Sigmoid colon (tissue), 6 donors: ENCODE measurements at regions not wholly inside any gene's neighbourhood (a gene's known extent, or its start where the extent isn't known, plus 50 kb on each side); places are given as distances from the start of the nearest gene placed in this dataset.

Experiments used
- DNase-seq: peaks from one replicate; pipeline ENCODE4 v3.0.0-alpha.2; 2019
- H3K27ac ChIP-seq, 4 donors: fragments of 200-600 bp; sonication (generic); one replicate each; pipeline ENCODE4 v1.5.1; 2016 to 2019; ENCODE audit warnings: mild to moderate bottlenecking in 1 of 4
- H3K27me3 ChIP-seq, 3 donors: fragments of 200-600 bp; sonication (generic); one replicate each; pipeline ENCODE4 v1.5.1; 2019; ENCODE audit warnings: mild to moderate bottlenecking in 1 of 3
- H3K36me3 ChIP-seq, 4 donors: fragments of 200-600 bp; sonication (generic); one replicate each; pipeline ENCODE4 v1.5.1; 2016 to 2019
- H3K4me1 ChIP-seq, 4 donors: fragments of 200-600 bp; sonication (generic); one replicate each; pipeline ENCODE4 v1.5.1; 2017 to 2019
- H3K4me3 ChIP-seq, 4 donors: fragments of 200-600 bp; sonication (generic); one replicate each; pipeline ENCODE4 v1.5.1; 2017 to 2019; ENCODE audit warnings: mild to moderate bottlenecking in 2 of 4, moderate library complexity in 1 of 4
- H3K9me3 ChIP-seq, 4 donors: fragments of 200-600 bp in 3 of 4; sonication (generic) in 3 of 4; one replicate each; pipeline versions ENCODE4 v1.5.1 to v1.6.1; 2013 to 2019
- EP300 ChIP-seq, 4 donors: sonication (generic); formaldehyde crosslinking; IDR thresholded peaks; one replicate each; pipeline ENCODE4 v1.6.1; 2017; ENCODE audit warnings: antibody characterized with exemption in 4 of 4
- POLR2A ChIP-seq, 2 donors: fragments of 450-650 bp; IDR thresholded peaks; one replicate each; pipeline ENCODE4 v1.6.1; 2016; ENCODE audit warnings: antibody characterized with exemption in 2 of 2, mild to moderate bottlenecking in 2 of 2, moderate library complexity in 2 of 2
- POLR2AphosphoS5 ChIP-seq, 4 donors: sonication (generic); formaldehyde crosslinking; IDR thresholded peaks; one replicate each; pipeline ENCODE4 v1.6.1; 2017; ENCODE audit warnings: antibody characterized with exemption in 4 of 4
- WGBS, 2 donors: extraction: QIAGEN DNeasy Blood & Tissue Kit; methylation state at CpG; one replicate each; pipeline ENCODE4 v1.1.7; 2013; 5-methylcytosine and 5-hydroxymethylcytosine counted together
- intact Hi-C: fragments of 100-400 bp; cut with DNase I; formaldehyde crosslinking; loops from one replicate; pipeline ENCODE4 v1.15.1; 2023
- TF ChIP-seq, protein P1 (sequence below), 4 experiments: fragments of 450-650 bp in 3 of 4; fragments of 200-600 bp in 1 of 4; IDR thresholded peaks; one replicate each; pipeline ENCODE4 v1.5.1; 2016 to 2019; ENCODE audit warnings: antibody characterized with exemption in 4 of 4, mild to moderate bottlenecking in 3 of 4, moderate library complexity in 2 of 4
- donor health status: healthy with polysubstance abuse.
- donor health status: healthy.

DNA sequence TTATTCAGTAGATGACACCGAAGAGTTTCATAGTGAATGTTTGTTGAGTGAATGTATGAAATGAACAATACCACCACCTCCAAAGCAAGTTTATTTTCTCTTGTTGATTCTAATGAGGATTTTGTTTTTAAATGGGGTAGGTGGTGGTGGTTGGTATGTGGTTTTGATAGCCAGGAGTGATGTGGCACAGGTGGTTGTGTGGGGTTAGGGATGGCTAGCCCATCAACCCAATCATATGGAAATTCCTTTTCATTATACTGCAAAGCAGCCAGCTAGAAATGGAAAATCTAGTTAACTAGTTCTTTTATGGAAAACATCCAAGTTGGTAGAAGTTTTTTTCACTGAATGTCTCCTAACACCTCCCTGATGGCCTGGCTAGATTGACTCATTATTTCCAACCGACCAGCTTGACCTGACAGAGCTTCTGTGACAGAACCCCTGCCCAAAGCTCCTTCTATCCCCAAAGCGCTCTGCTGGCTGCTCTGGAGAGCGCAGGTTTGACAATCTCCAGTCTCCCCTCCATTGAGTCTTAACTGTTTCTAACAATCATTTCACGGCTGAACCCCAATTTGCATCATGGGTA is 376.9 kb downstream of the MTX2 start:
- TF ChIP-seq POLR2A (IDR thresholded peaks at IDR 0.05) (no peak), POLR2AphosphoS5 (IDR thresholded peaks at IDR 0.05) (no peak)
- no peaks in the 10 kb centered on the region for H3K36me3 ChIP-seq
- intact Hi-C loops: no loop called here
- H3K4me3 ChIP-seq: no peak overlapping the region
- peaks cover 0 to 4% (median 0%) of the 10 kb centered on the region in 3 donors for H3K27me3 ChIP-seq
- H3K4me1 ChIP-seq: no peaks in the 10 kb centered on the region
- 89 to 95% methylated on average over 5 of the region's 5 CpGs for WGBS, 2 donors
- no peak for DNase-seq
- H3K27ac ChIP-seq: no peak overlapping the region
- no peaks in the 10 kb centered on the region for H3K9me3 ChIP-seq

DNA sequence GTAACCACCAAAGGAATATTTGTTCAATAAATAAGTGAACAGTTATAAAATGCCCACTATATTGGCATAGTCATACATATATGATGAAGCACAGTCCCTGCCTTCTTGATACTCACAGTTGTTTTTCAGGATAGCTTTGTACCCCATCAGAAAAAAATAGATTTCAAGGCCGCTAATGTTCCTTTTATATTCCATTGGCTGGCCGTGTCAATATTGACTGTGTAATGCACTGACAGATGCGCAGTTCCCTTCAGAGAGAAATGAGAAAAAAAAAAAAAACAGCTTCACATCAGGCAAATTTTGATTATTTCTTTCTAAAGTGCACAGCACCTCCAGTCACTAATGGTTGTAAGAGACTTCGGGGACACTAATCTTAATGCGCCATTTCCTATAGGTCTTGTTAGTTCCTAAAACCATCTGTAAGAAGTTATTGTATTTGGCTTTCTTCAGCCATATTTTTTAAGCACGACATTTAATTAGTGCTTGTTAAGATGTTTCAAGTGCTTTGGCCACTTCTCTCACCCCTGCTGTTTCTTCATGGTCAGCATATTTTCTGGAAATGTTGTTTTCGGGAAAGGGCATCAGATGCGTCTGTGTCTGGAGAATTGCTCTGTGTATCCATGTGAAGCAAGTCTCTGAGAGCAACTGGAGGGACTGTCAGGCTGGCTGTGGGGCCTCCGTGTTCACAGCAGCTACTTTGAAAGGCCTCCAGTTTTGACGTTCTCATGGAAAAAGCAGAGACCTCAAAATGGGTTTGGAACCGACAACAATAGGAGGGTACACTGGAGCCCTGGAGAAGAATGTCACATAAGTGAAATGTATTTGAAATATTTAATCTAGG is 378.3 kb downstream of the MTX2 start:
- DNase-seq: no peak
- Histone ChIP-seq H3K27ac (no peak overlapping the region), H3K36me3 (no peaks in the 10 kb centered on the region), H3K4me1 (no peaks in the 10 kb centered on the region), H3K9me3 (no peaks in the 10 kb centered on the region), H3K27me3 (peaks cover 0 to 4% (median 0%) of the 10 kb centered on the region in 3 donors), H3K4me3 (no peak overlapping the region)
- TF ChIP-seq, protein P1, sequence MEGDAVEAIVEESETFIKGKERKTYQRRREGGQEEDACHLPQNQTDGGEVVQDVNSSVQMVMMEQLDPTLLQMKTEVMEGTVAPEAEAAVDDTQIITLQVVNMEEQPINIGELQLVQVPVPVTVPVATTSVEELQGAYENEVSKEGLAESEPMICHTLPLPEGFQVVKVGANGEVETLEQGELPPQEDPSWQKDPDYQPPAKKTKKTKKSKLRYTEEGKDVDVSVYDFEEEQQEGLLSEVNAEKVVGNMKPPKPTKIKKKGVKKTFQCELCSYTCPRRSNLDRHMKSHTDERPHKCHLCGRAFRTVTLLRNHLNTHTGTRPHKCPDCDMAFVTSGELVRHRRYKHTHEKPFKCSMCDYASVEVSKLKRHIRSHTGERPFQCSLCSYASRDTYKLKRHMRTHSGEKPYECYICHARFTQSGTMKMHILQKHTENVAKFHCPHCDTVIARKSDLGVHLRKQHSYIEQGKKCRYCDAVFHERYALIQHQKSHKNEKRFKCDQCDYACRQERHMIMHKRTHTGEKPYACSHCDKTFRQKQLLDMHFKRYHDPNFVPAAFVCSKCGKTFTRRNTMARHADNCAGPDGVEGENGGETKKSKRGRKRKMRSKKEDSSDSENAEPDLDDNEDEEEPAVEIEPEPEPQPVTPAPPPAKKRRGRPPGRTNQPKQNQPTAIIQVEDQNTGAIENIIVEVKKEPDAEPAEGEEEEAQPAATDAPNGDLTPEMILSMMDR (IDR thresholded peaks at IDR 0.05): no peak
- TF ChIP-seq POLR2AphosphoS5 (IDR thresholded peaks at IDR 0.05): no peak
- no peak for TF ChIP-seq POLR2A (IDR thresholded peaks at IDR 0.05)
- no peak for TF ChIP-seq EP300 (IDR thresholded peaks at IDR 0.05)
- intact Hi-C loops: no loop called here
- 88 to 89% methylated on average over 11 of the region's 11 CpGs for whole genome bisulfite sequencing, 2 donors

DNA sequence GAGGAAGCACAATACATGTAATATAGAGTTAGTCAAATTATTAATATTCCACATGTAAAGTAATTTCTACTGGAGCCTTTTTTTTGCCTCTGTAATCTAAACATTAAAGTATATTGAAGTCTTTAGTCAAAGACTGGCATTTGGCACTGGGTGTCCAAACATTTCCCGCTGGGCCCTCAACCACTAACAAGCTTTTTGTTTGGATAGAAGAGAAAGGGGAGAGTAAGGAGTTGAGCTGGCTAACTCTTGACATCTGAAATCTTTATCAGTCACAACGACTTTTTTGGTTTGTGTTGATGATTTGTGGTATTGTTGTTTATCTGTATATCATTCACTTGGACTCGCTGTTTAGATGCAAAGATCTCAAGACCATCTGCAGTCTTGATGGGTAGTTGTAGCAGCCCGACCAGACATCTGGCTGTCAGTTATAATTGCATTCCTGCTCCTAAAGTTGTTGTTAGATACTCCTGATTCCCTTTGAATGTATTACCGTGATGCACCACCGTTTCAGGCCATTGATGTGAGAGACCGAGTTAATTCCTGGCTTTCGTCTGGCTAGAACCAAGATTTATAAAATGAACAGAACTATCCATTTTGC is 379.6 kb downstream of the MTX2 start:
- 80% methylated on average over 8 of the region's 8 CpGs for WGBS, 2 donors

DNA sequence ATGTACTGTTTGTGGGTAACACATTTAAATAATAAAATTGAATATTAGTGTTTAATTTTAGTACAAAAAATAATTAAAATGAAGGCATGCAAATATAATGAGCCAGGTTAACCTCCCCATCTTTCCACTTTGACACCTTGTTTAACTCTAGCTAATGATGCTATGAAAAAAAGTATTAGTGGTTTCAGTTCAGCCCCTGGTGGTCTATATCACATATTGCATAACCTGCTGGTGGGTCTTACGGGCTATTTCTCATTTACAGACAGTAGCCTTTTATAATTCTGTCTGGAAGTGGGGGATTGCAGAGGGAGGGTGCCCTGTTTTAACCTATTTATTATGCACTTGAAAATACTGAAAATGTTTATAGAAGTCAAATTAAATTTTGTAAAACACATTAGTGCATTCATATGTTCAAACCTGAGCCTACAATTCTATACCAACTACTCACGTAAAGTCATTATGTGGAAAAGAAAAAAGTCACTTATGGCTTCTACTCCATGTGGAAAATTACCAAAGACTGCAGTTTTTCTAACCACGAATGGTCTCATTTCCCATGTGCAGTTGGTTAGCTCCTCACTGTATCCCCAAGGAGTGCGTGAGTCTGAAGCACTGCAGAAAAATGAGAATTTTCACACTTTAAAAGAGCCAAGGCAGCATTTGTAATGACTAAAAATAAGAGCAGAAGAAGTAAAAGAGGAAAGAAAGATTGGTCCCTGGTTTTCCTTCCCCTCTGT is 381.0 kb downstream of the MTX2 start:
- Histone ChIP-seq H3K27me3 (peaks cover 0 to 4% (median 0%) of the 10 kb centered on the region in 3 donors), H3K4me1 (peaks cover 0 to 12% (median 5%) of the 10 kb centered on the region in 4 donors), H3K9me3 (no peaks in the 10 kb centered on the region), H3K36me3 (no peaks in the 10 kb centered on the region), H3K27ac (no peak overlapping the region), H3K4me3 (no peak overlapping the region)
- intact Hi-C loops: loop anchor here (5.0 kb wide), 2 partner anchors 162 to 497 kb away; no protein-coding TSS in a partner anchor
- WGBS, 2 donors: 87 to 91% methylated on average over 4 of the region's 4 CpGs
- TF ChIP-seq EP300 (IDR thresholded peaks at IDR 0.05) (no peak), POLR2A (IDR thresholded peaks at IDR 0.05) (no peak), POLR2AphosphoS5 (IDR thresholded peaks at IDR 0.05) (no peak)
- TF ChIP-seq, protein P1 (IDR thresholded peaks at IDR 0.05): no peak
- no peak for DNase-seq

More for the DNA sequence above, 379.6 kb downstream of the MTX2 start:
- TF ChIP-seq EP300 (IDR thresholded peaks at IDR 0.05) (no peak), POLR2AphosphoS5 (IDR thresholded peaks at IDR 0.05) (no peak), POLR2A (IDR thresholded peaks at IDR 0.05) (no peak)
- TF ChIP-seq, protein P1 (IDR thresholded peaks at IDR 0.05): no peak
- peaks cover 0 to 4% (median 0%) of the 10 kb centered on the region in 3 donors for H3K27me3 ChIP-seq
- H3K9me3 ChIP-seq: no peaks in the 10 kb centered on the region
- H3K27ac ChIP-seq: no peak overlapping the region
- intact Hi-C loops: no loop called here
- DNase-seq: no peak
- H3K36me3 ChIP-seq: no peaks in the 10 kb centered on the region
- H3K4me3 ChIP-seq: no peak overlapping the region
- H3K4me1 ChIP-seq: peaks cover 0 to 7% (median 2%) of the 10 kb centered on the region in 4 donors
